Kidney capillary endothelial cell (primary cell): ENCODE measurements at regions not wholly inside any gene's neighbourhood (a gene's known extent, or its start where the extent isn't known, plus 50 kb on each side); places are given as distances from the start of the nearest gene placed in this dataset.

ENCODE experiments used
- DNase-seq: peaks from one replicate; pipeline ENCODE4 v3.0.0-alpha.2; 2018; ENCODE audit warnings: low spot score

DNA sequence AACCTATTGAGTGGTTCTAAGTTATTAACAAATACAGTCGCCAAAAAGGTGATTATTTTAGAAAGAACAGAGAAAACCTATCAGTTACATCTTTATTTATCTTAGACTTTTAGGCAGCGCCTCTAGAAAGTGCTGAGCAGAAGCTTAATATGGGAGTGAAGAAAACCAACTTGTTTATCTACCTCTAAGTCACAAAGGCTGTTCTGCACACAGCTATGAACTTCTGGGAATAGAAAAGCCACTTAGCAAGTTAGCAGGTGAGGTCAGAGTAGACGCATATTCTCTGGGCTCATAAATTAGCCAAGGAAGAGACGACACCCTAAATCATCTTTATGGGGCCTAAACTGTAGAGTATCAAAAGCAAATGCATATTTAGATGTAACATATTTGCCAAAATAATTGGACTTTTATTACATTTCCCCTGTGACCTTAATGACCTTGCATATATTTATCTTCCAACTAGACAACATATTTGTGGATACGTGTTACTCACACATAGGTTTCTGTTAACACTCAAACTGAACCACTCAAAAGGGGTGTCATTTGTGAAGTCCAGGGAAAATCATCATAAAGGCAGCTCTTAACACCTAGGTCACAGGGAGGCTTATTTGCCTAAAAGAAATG lies 267.1 kb downstream of the ADGB start:
- DNase-seq: no peak

DNA sequence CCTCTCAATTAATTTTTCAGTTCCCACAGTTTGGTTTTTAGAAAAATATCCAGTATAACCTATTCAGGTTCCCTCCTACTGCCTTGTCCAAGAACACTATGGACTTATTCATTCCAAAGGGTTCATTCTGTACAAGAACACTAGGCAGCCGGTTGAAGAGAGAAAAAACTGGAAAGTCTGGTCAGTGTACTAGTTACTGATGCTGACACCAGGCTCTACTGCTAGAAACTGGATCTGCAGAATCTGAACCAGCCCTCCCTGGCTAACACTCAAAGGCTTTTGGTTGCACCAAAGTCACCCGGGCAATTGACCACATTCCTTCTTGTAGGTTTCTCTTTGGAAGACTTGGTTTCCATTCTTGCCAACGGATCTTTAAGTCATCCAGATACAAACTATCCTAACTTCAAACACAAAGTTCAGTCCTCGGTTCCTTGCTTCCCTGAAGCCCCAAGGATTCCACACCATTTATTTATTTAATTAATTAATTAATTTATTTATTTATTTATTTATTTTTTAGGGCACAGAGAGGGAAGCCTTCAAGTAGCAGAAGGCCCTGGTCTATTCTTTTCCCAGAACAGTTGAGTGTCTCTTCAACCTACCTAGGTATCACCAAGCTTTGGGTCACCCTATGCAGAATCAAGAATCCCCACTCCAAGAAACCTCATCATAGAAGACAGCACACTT lies 268.1 kb downstream of the ADGB start:
- no peak for DNase-seq

DNA sequence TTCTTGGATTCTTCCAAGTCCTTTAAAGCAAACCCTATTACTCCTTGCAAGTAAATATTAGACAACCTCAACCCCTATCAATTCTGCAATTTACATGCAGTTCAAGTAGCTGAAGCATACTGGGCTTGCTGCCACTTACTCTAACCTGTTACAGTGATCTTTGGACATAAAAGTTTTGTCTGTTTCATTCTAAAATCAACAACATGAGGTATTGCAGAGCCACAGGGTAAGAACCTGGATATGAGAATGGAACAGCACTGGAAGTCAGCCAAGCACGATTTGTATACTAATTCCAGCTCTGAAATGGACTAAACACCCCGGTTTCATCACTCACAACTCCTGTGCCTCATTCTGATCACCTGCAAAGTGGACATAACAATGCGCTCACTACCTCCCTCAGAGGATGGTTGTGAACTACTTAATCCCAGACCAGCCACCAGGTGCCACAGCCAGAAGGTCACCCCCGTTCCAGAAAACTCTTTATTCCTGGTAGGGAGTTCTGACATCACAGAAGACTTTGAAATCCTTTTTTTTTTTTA lies 270.0 kb downstream of the ADGB start:
- no peak for DNase-seq

DNA sequence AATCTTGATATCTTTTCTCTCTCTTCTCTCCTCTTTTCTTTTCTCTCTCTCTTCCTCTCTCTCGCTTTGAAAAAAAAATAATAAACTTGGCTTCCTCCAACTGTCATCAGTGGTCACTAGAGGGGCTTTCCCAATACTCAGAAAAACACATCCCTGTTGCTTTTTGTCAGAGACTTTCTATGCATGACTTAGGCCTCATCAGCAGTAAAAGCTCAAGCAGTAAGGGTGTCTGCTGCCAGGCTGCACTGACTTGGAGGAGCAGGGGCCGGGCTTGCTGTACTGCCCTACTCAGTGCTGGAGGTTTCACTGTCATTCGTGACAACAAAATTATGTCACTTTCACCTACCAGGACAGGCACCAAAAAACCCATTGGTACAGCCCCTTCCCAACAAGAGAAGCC lies 272.0 kb downstream of the ADGB start:
- DNase-seq: no peak

DNA sequence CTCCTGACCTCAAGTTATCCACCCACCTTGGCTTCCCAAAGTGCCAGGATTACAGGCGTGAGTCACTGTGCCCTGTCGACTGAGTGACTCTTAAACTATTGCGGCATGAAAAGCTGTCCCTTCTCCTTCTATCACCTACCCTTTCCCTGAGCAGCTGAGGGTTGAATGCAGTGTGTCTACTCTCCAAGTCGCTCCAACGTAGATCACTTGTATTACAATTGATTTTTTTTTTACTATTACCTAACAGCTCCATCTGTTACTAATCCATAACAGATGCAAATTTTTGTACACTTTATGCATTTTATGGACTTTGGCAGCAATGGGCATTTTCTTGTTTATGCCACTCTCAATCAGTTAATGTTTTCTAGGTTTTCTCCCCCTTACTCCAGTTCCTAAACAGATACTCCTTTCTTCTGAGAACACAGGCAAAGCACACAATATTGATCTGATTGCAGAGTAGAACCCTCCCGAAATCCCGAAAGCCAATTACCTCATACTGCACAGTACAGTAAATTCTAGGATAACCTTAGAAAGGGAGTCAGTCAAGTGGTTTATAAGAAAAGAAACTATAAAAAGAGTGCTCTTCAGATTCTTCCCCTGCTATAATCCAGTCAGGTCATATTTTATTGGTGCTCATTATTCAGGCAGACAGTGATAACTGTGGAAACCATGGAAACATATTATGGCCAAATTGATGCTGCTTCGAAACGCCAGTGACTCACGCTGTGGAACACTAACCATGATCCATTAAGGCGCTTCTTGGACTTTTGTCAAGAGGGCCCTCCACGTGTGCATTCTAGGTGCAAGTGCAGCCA lies 273.0 kb downstream of the ADGB start:
- DNase-seq: no peak

DNA sequence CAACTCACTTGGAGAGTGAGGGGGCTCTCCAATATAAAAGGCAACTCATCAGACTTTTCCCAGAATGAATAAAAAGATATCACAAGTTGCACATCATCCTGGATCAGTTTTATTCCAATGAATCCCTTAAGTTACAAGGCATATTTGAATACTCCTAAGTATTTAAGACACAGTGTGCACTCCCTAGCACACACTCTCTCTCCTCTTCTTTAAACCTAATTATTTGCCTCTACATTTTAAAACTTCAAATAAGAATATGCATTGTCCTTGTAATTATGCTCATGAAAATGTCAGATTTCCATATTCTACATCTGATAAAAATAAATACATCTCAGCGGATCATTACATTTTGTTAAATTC lies 273.6 kb downstream of the ADGB start:
- no peak for DNase-seq

DNA sequence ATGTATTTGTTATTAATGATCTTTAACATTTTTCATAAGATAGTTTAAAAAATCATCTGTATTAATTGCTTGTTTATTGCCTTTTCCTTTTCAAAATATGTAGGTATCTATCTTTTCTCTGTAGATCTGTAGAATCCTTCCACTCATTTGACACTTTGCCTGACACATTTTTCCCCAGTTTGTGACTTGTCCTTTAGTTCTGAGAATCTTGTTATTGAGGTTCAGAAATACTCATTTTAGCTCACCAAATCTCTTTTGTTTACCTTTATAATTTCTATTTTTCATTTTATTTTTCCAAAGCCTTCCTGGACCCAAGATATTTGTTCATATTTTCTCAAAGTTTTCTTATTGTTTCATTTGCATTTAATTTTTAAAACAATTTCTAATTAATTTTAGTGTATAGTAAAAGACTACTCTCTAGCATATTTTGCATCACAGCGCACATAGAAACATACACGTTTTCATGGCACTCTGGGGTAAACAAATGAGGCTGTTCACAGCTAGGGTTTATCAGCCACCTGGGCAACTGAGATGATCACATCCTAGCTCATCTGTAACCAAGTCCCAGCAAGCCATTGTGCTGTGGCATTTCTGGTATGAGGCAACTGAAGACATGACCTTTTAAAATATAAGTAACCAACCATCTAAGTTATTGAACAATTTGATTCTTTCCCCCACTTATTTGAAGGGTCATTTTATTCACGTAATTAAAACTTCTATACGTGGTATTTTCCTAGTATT lies 275.7 kb downstream of the ADGB start:
- DNase-seq: no peak

DNA sequence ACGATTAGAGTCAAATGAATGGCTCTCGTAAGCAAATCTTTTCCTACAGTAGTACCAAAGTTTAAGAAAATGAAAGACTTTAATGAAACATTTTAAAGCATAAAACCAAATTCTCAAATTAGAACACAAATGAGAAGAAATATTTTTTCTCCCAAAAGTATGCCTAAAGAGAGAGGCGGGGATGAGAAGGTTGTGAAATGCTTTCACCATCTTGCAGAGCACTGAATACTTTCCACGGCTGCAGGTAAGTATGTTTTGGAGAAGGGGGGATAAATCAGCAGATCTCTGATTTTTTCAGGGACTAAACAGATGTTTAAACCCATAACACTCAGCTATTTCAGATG lies 277.1 kb downstream of the ADGB start:
- DNase-seq: no peak

DNA sequence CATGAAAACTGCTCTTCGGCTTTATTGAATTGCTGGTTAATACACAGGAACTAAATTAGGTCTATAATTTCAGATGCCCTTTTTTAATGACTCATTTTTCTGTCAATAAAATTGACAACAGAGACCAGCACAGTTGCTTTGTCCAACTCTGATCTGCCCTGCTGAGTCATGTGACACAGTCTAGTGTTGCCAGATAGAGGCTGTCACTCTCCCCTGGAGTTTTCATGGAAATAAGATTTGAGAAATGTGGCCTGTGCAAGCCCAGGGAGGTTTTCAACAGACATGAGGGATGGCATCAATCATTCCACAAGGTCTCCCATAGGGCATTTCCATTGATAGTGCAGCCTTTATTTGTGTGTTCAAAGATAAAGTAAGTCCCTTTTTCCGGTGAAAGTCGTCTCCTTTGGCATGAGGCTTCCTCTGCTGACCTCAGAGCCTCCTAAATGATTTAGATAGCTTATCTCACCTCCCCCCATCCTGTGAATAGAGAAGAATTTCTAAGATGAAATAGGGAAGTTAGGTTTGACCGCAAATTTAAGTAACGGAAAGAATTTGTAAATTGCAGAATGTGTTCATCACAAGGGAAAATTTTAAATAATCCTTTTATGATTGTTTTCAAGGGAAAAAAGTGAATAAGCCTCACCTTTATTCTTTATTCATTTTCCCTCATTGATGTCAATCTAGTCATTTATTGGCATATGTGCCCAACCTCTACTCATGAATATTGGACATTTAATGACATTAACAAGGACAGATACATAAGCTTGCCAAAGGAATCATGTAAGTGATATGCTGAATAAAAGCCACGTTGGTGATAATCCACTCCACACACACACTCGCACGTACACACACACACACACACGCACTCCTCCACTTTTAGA lies 277.7 kb downstream of the ADGB start:
- DNase-seq: no peak

DNA sequence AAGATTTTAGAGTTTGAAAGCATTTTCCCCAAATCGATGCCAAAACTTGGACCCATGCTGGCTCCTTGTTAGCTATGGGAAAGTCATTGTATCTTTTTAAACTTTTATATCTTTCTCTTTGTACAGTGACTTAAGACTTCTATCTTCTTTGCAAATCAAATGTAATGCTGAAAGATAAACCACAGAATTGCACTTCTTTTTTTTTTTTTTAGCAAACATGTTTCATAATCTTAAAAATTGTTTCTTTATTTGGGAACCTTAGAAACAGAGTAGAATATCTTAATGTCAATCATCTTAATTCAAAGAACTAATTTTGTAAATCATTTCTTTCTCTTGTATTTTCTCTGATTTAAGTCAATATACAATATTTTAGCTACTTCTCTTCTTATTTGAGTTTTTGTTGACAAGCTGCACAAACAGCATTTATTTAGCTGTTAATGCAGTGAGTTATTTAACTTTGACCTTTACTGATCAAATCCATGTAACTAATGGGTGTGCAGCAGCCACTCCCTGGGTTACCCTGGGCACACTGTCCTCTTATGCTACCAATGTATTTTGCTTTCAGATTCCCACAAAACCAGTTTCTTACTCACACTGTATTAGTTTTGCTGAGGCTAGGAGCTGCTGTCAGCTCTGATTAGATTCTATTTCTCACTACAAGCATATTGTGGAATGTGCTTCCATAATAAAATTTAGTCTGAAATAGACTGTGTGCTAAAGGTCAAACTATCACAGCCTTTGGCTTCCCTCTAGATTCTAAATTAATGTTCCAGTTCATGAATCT lies 279.6 kb downstream of the ADGB start:
- DNase-seq: no peak

DNA sequence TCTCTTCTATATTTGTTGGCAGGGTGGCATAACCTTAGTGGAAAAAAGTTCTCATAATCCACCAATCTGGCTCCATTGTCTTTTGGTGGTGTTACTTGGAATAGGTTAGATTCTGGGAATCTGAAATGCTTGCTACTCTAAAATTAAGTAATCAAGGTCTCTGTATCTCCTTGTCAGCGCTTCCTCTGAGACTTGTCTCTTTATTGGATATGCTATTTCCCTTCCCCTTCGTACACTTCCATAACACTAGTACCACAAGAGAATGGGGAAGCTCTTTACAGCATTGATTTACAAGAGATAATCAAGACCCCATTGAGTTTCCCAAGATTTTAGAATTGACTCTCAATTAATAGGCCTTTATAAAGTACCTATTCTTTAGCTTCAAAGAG lies 280.2 kb downstream of the ADGB start:
- no peak for DNase-seq

DNA sequence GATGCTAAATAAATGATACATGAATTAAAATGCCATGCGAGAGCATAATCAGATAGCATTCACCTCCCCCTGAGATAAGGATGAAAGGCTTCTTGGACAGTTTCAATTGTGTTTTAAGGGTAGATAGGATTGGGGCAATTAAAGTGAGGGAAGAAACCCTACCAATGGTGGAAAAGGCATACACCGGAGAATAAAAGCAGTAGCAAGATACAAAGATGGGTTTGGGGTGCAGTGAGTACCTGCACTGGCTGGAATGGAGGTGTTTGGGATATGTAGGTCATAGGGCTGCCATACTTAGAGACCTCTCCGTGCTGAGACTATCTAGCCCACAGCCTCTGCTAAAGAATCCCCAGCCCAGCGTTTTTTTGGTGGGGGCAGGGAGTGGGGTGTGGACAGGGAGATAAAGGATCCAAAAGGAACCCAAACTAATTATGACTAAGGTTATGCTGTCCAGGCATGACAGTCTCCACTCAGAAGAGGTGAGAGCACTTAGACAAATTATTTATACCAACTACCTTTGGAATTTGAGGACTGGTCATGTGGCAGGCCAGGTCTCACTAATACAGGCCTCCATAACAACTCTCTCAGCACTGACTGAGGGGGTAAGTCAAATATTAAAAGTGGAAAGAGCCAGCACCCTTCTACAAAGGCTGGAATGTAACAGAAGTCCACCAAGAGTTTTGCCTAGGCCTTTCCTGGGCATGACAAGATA lies 280.8 kb downstream of the ADGB start:
- DNase-seq: no peak

DNA sequence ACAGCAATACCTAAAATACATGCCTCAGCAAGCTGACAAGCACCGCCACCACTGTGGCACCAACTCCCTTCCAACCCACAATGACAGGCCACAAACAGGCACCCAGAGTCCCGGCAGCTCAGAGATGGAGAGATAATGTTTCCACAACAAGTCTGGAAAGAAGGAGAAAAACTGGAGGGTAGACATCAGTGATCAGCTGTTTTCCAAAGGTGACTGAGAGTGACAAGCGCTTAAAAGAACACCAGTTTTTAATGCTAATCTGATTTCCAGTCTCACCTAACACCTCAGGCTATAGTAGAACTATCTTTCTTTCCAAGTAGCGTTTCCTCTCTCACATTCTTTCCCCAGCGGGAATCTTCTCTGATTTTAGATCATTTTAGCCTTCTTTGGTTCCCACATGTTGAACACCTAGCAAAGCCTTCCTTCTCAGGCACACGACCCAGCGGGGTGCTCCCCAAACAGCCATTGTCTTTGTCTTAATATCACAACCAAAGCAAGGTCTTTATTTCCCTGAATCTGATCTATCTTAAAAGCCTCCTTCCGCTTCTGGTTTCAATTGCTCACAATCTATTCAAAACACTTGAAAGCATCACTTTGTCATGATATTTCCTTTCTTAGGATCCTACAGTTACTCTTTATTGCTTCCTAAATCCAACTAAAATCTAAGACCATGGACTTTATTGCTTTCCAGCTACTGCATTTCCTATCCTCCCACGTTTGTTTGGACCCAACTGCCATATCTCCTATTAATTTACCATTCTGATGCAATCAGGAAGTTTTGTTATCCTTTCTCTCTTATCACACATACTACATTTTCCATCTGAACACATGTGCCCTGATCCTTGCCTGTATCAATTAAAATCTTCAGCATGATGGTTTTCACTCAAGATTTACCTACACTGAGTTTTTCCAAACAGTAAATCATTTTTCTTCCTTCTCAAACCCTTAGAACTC lies 282.7 kb downstream of the ADGB start:
- no peak for DNase-seq

DNA sequence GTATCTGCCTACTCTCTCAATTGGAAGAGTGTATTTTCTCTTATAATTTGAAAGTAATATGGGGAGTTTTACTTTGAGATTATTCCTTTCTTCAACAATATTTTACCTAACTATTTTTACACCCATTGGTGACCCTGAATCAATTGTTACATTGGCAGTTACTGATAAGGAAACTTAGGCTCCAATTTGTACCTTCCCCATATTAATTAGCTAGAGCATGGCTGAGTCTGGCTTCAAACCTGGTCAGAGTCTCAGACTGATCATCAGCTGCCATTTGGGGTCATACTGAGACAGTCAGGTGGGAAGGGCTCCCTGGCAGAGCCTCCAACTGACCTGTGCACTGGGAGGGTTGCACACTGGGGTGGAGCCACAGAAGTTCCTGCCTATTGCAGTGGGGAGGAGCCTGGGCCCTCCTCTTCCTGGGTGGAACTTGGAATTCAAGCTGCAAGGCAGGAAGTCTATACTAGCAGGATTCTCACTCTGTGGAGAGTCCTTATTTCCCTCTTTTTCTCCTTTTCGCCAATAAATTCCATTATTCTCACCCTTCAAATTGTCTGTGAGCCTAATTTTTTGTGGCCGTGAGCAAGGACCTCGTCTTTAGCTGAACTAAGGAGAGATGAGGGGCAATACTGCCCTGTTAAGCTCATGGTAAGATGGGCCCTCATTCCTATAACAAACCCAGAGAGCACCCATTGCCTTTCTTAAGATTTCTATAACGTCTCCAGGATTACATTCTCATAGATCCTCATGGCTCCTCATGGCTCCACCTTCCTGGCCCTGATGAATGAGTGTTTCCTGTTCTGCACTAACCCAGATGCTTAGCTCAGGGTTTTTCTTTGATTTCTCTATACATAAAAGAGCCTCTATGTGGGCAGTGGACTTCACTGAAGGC lies 285.1 kb downstream of the ADGB start:
- DNase-seq: no peak

DNA sequence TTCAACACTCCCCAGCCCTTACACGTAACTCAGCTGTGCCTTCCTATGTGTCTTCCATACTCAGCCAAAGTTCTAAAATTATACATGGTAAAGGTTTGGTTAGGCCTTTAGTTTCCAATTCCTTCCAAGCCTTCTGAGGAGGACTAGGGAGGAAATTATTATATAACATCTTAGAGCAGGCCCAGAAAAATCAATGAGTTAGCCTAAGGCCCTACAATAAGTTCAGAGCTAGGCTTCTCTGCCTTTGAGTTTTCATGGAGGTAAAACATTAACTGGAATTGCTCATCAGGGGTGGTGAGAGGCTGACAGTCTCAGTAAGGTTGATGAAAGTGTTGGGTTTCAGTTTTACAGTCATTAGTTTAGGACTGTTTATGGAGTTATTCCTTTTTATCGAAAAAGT lies 286.0 kb downstream of the ADGB start:
- DNase-seq: no peak

DNA sequence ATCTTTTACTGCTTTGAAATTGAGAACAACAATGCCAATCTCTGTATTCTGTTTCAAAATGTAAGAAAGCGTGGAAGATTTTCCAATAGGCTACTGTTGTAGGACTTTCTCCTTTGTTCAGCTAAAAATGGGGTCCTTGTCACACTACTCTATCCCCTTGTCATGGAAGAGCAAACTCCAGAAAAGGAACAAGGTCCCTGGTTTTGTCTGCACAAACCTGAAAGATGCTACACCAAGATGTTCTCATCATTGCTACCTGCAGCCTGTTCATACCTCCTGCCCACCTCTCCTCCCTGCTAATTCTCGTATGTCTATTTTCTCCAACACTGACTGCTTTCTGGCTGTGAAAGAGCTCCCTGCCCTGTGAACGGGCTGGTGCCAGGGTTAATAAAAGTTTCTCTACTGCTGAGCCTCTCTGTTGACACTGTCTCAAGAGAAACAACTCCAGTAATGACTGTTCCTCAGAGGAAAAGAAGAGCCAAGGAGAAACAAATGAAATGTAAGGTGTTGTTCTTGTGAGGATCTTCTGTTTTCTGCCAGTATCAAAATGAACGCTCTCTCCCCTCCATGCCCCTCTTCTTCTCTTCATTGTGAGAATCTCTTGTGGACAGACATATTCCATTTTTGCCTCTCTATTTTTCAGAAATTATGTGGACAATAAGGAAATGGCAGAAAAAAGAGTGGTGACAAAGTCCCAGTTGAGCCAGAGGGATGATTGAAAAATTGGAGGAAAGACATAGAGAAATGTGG lies 287.1 kb downstream of the ADGB start:
- no peak for DNase-seq
